ENCODE measurements at regions not wholly inside any gene's neighbourhood (a gene's known extent, or its start where the extent isn't known, plus 50 kb on each side); places are given as distances from the start of the nearest gene placed in this dataset.

DNA sequence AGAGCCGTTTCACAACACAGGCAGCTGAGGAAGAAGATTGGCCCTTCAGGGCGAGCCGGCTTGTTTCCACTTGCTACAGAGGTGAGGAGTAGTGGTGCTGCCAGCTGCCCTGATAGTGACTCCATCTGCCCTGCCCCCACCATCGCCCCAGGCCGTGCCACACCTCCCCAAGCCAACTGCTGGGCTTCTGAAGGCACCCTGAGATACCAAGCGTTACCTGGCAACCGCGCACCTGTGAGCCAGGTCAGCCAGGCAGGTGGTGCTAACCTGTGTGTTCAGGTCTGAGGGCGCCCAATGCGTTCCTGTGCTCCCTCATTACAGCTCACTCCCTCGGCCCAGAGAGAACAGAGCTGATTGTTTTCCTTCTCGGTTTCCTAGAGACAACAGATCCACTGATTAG is 299.1 kb upstream of the ID4 start:
- Mint-ChIP-seq H3K4me3 (no peak overlapping the region), H3K27ac (ENCODE audit: unreplicated experiment) (no peak overlapping the region), H3K4me1 (no peaks in the 10 kb centered on the region), H3K36me3 (ENCODE audit: low read depth) (peaks cover 8% of the 10 kb centered on the region), H3K9me3 (peaks cover 3% of the 10 kb centered on the region), H3K27me3 (ENCODE audit: low read depth) (no peaks in the 10 kb centered on the region)
- DNase-seq (ENCODE audit: low read depth, low spot score): no peak
- TF ChIP-seq, protein P1, sequence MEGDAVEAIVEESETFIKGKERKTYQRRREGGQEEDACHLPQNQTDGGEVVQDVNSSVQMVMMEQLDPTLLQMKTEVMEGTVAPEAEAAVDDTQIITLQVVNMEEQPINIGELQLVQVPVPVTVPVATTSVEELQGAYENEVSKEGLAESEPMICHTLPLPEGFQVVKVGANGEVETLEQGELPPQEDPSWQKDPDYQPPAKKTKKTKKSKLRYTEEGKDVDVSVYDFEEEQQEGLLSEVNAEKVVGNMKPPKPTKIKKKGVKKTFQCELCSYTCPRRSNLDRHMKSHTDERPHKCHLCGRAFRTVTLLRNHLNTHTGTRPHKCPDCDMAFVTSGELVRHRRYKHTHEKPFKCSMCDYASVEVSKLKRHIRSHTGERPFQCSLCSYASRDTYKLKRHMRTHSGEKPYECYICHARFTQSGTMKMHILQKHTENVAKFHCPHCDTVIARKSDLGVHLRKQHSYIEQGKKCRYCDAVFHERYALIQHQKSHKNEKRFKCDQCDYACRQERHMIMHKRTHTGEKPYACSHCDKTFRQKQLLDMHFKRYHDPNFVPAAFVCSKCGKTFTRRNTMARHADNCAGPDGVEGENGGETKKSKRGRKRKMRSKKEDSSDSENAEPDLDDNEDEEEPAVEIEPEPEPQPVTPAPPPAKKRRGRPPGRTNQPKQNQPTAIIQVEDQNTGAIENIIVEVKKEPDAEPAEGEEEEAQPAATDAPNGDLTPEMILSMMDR (conservative IDR thresholded peaks at IDR 0.05): no peak

DNA sequence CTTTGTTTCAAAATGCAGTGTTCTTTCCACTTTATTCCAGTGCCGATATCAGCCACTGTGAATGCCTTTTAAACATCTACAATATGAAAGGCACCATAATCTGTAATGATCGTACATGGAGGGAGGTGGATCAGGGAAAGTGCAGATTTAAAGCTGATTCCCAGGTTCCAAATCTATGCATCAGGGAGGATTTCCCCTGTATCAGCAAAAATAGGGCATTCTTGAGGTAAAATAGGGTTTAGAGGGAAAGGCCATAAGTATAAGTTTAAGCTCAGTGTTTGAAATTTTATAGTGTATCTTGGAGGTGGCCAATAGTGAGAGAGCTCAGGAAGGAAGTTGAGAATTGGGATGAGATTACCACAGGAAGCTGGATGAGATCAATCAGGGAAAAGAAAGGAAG is 289.7 kb upstream of the ID4 start:
- Mint-ChIP-seq H3K4me1 (no peaks in the 10 kb centered on the region), H3K9me3 (no peaks in the 10 kb centered on the region), H3K36me3 (ENCODE audit: low read depth) (no peaks in the 10 kb centered on the region), H3K27ac (ENCODE audit: unreplicated experiment) (no peak overlapping the region), H3K4me3 (no peak overlapping the region), H3K27me3 (ENCODE audit: low read depth) (no peaks in the 10 kb centered on the region)
- TF ChIP-seq, protein P1 (conservative IDR thresholded peaks at IDR 0.05): no peak
- no peak for DNase-seq (ENCODE audit: low read depth, low spot score)

DNA sequence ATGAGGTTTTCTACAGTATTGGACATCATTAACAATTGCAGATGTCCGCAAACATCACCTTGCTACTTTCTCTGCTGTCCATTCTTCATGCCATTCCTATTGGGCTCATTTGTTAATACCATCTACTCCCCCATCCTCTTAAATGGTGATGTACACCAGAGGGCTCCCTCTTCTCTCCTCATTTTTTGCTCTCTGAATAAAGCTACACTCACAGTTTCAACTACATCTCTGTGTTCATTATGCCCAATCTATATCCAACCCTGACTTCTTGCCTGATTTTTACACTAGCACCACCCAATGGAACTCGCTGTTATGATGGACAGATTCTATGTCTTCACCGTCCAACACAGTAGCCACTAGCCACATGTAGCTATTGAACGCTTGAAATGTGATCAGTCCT is 288.1 kb upstream of the ID4 start:
- Mint-ChIP-seq H3K4me3 (no peak overlapping the region), H3K27ac (ENCODE audit: unreplicated experiment) (no peak overlapping the region), H3K36me3 (ENCODE audit: low read depth) (no peaks in the 10 kb centered on the region), H3K9me3 (peaks cover 4% of the 10 kb centered on the region), H3K4me1 (no peaks in the 10 kb centered on the region), H3K27me3 (ENCODE audit: low read depth) (no peaks in the 10 kb centered on the region)
- TF ChIP-seq, protein P1 (conservative IDR thresholded peaks at IDR 0.05): no peak
- DNase-seq (ENCODE audit: low read depth, low spot score): no peak

DNA sequence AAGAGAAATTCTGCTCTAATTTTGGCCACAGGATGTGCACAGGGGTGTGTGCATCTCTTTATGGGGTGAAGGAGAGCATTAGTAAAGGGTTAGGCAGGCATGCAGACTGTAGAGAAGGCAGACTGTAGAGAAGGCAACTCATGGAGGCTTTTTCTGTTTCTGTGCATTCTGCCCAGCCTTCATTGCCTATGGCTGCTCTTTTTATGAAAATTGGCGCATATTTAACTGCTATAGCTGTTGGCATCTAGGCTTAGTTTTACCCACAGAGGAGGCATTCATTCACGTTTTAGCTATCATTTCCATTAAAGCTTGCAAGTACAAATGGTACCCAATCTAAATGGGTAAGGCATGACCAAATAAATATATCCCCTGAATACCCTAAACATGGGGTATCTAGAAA is 286.8 kb upstream of the ID4 start:
- Mint-ChIP-seq H3K4me3 (no peak overlapping the region), H3K27me3 (ENCODE audit: low read depth) (no peaks in the 10 kb centered on the region), H3K27ac (ENCODE audit: unreplicated experiment) (no peak overlapping the region), H3K36me3 (ENCODE audit: low read depth) (peaks cover 4% of the 10 kb centered on the region), H3K4me1 (no peaks in the 10 kb centered on the region), H3K9me3 (peaks cover 4% of the 10 kb centered on the region)
- no peak for DNase-seq (ENCODE audit: low read depth, low spot score)
- TF ChIP-seq, protein P1 (conservative IDR thresholded peaks at IDR 0.05): no peak

DNA sequence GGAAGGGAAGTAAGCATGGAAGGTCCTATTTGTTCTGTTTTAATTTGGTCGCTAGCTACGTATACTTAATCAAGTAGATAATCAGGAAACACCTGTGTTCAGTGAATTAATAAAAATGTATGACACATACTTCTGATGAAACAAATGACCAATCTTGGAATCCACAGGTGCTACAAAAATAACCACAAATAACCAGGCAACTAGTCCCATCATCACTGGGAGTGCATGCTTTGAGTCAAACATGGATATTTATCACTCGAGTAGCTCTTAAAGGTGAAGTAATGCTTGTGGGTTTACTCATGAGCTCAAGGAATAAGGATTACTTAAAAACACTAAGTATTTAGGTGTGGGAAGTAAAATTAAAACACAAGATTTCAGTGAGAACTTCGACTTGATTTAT is 285.6 kb upstream of the ID4 start:
- Mint-ChIP-seq H3K27ac (ENCODE audit: unreplicated experiment) (no peak overlapping the region), H3K4me1 (no peaks in the 10 kb centered on the region), H3K36me3 (ENCODE audit: low read depth) (peaks cover 4% of the 10 kb centered on the region), H3K4me3 (no peak overlapping the region), H3K9me3 (peaks cover 4% of the 10 kb centered on the region), H3K27me3 (ENCODE audit: low read depth) (no peaks in the 10 kb centered on the region)
- DNase-seq (ENCODE audit: low read depth, low spot score): no peak
- TF ChIP-seq, protein P1 (conservative IDR thresholded peaks at IDR 0.05): no peak

DNA sequence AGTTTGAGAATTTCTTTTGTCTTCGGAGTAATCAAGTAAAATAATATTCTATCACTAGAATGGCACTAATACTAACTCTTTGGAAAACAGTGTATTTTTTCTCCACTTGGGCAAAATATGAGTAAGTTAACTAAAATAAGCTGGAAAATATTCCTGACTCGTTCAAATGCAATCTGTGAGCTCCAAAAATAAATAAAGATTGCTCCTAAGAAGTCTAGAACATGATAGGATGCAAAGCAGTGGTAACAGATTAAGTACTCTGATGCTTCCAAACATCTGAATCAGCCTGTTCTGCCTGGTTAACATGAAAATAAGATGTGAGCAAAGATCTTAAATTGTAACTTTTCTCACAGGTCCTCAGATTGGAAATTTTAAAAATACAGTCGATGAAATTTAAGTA is 285.1 kb upstream of the ID4 start:
- H3K9me3 Mint-ChIP-seq: peaks cover 4% of the 10 kb centered on the region
- no peak overlapping the region for H3K27ac Mint-ChIP-seq (ENCODE audit: unreplicated experiment)
- H3K27me3 Mint-ChIP-seq (ENCODE audit: low read depth): no peaks in the 10 kb centered on the region
- no peak for DNase-seq (ENCODE audit: low read depth, low spot score)
- no peaks in the 10 kb centered on the region for H3K4me1 Mint-ChIP-seq
- TF ChIP-seq, protein P1 (conservative IDR thresholded peaks at IDR 0.05): no peak
- no peak overlapping the region for H3K4me3 Mint-ChIP-seq
- H3K36me3 Mint-ChIP-seq (ENCODE audit: low read depth): peaks cover 4% of the 10 kb centered on the region

Measured in neural crest cell (in vitro differentiated cells).